GM23338 (cell line): ENCODE measurements at regions not wholly inside any gene's neighbourhood (a gene's known extent, or its start where the extent isn't known, plus 50 kb on each side); places are given as distances from the start of the nearest gene placed in this dataset.

ENCODE experiments used
- ATAC-seq: fragments of 200-7000 bp; cut with Tn5 transposase; 3 replicates; pipeline ENCODE4 v1.9.1; 2020
- DNase-seq: peaks from one replicate; pipeline ENCODE4 v3.0.0-alpha.2; 2015; ENCODE audit warnings: low spot score
- H2AFZ ChIP-seq: fragments of 200-600 bp; sonication (generic); 2 replicates; pipeline ENCODE4 v1.8.0; 2016; ENCODE audit warnings: antibody characterized with exemption, mild to moderate bottlenecking, moderate library complexity
- H3F3A ChIP-seq: fragments of 200-600 bp; sonication (generic); replicated peaks from 2 replicates; pipeline ENCODE4 v1.8.0; 2017; ENCODE audit warnings: antibody characterized with exemption, mixed run types, low read depth
- H3K27ac ChIP-seq: fragments of 200-600 bp; sonication (generic); 2 replicates; pipeline ENCODE4 v1.6.1; 2016; ENCODE audit warnings: low read depth
- H3K27me3 ChIP-seq: fragments of 200-600 bp; sonication (generic); 2 replicates; pipeline ENCODE4 v1.8.0; 2016; ENCODE audit warnings: mild to moderate bottlenecking, mixed run types, moderate library complexity; ENCODE audit not compliant: insufficient read depth
- H3K36me3 ChIP-seq: fragments of 200-600 bp; sonication (generic); 2 replicates; pipeline ENCODE4 v1.8.0; 2016; ENCODE audit warnings: mild to moderate bottlenecking; ENCODE audit not compliant: insufficient read depth
- H3K4me1 ChIP-seq: fragments of 200-600 bp; sonication (generic); 2 replicates; pipeline ENCODE4 v1.8.0; 2016; ENCODE audit warnings: mild to moderate bottlenecking, moderate library complexity; ENCODE audit not compliant: insufficient read depth
- H3K4me2 ChIP-seq: fragments of 200-600 bp; sonication (generic); 2 replicates; pipeline ENCODE4 v1.7.1; 2017; ENCODE audit warnings: mixed run types
- H3K4me3 ChIP-seq: fragments of 200-600 bp; sonication (generic); 2 replicates; pipeline ENCODE4 v1.6.1; 2016; ENCODE audit warnings: mixed run types
- H3K79me2 ChIP-seq: fragments of 200-600 bp; sonication (generic); replicated peaks from 2 replicates; pipeline ENCODE4 v1.8.0; 2017; ENCODE audit warnings: mild to moderate bottlenecking; ENCODE audit not compliant: insufficient read depth
- H3K9me2 ChIP-seq: fragments of 200-600 bp; sonication (generic); 2 replicates; pipeline ENCODE4 v1.8.0; 2017; ENCODE audit not compliant: insufficient read depth
- H4K20me1 ChIP-seq: fragments of 200-600 bp; sonication (generic); replicated peaks from 2 replicates; pipeline ENCODE4 v1.8.0; 2017; ENCODE audit warnings: mild to moderate bottlenecking; ENCODE audit not compliant: insufficient read depth
- H3K27ac Mint-ChIP-seq: 2 replicates; pipeline ENCODE4 v1.8.0; 2020; ENCODE audit warnings: inconsistent platforms, mild to moderate bottlenecking, moderate library complexity, mixed read lengths
- H3K27me3 Mint-ChIP-seq: 3 replicates; pipeline ENCODE4 v1.8.0; 2022; ENCODE audit warnings: low read depth, mild to moderate bottlenecking, moderate library complexity, mixed read lengths, inconsistent platforms; ENCODE audit not compliant: insufficient read depth, poor library complexity
- H3K36me3 Mint-ChIP-seq: 3 replicates; pipeline ENCODE4 v1.8.0; 2021; ENCODE audit warnings: low read depth, mild to moderate bottlenecking, inconsistent platforms, moderate library complexity, mixed read lengths
- H3K4me1 Mint-ChIP-seq: 3 replicates; pipeline ENCODE4 v1.8.0; 2020; ENCODE audit warnings: mild to moderate bottlenecking, inconsistent platforms, mixed read lengths
- H3K4me3 Mint-ChIP-seq: 3 replicates; pipeline ENCODE4 v1.8.0; 2021; ENCODE audit warnings: moderate library complexity, mild to moderate bottlenecking, inconsistent platforms, mixed read lengths
- H3K9me3 Mint-ChIP-seq: 3 replicates; pipeline ENCODE4 v1.8.0; 2020; ENCODE audit warnings: moderate library complexity, mild to moderate bottlenecking, inconsistent platforms, mixed read lengths
- CREB1 ChIP-seq: fragments of 250-450 bp; sonication (Bioruptor Pico); IDR thresholded peaks from 2 replicates; pipeline ENCODE4 v1.5.0; 2020; ENCODE audit warnings: low read depth, mild to moderate bottlenecking, moderate library complexity
- EZH2 ChIP-seq: fragments of 200-600 bp; sonication (generic); IDR thresholded peaks from one replicate; pipeline ENCODE4 v1.8.0; 2017; ENCODE audit warnings: antibody characterized with exemption, mild to moderate bottlenecking, low read depth; ENCODE audit not compliant: unreplicated experiment
- JUNB ChIP-seq: IDR thresholded peaks from one replicate; pipeline ENCODE4 v1.6.1; 2016; ENCODE audit warnings: antibody characterized with exemption; ENCODE audit not compliant: unreplicated experiment
- NANOG ChIP-seq: IDR thresholded peaks from 2 replicates; pipeline ENCODE4 v1.6.1; 2016; ENCODE audit warnings: antibody characterized with exemption, borderline replicate concordance
- POLR2AphosphoS5 ChIP-seq: IDR thresholded peaks from 2 replicates; pipeline ENCODE4 v1.6.1; 2016; ENCODE audit warnings: antibody characterized with exemption, low read depth
- STAT1 ChIP-seq: IDR thresholded peaks from one replicate; pipeline ENCODE4 v1.6.1; 2016; ENCODE audit warnings: antibody characterized with exemption; ENCODE audit not compliant: unreplicated experiment
- ZNF114 ChIP-seq: fragments of 250-450 bp; sonication (Bioruptor Pico); IDR thresholded peaks from 2 replicates; pipeline ENCODE4 v1.5.0; 2020; ENCODE audit warnings: mild to moderate bottlenecking, moderate library complexity
- ZNF331 ChIP-seq: fragments of 250-450 bp; sonication (Bioruptor Pico); IDR thresholded peaks from 2 replicates; pipeline ENCODE4 v1.5.0; 2020; ENCODE audit warnings: low read depth, mild to moderate bottlenecking, moderate library complexity
- TF ChIP-seq, protein P1 (sequence below): IDR thresholded peaks from 2 replicates; pipeline ENCODE4 v1.6.1; 2016; ENCODE audit warnings: antibody characterized with exemption
- TF ChIP-seq, protein P2 (sequence below), 2 experiments: fragments of 200-600 bp in 1 of 2; sonication (generic) in 1 of 2; conservative IDR thresholded peaks; 2 replicates each; pipeline versions ENCODE4 v1.5.1 to v1.6.1; 2016 to 2017; ENCODE audit warnings: antibody characterized with exemption in 2 of 2, low read depth in 2 of 2, mild to moderate bottlenecking in 2 of 2, moderate library complexity in 1 of 2

DNA sequence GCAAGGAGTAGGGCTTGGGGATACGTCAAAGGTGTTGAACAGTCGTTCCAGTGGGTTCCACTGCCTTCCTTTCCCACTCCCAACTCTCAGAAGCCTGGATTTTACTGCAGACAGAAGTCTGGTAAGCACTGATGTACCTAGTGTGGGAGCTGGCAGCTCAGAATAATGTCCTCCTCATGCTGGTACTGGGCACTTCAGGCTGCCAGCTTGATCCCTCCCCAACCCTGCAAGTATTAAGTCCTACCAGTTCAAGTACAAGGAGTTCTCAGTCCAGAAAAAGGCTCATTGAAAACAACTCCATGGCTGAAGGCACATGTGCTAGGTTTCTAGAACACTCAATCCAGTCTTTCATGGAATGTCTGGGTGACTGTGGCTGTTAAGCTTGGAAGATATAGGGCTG, 304.3 kb downstream of the NUAK1 start (continued):
- TF ChIP-seq POLR2AphosphoS5 = no peak
- TF ChIP-seq, protein P1, sequence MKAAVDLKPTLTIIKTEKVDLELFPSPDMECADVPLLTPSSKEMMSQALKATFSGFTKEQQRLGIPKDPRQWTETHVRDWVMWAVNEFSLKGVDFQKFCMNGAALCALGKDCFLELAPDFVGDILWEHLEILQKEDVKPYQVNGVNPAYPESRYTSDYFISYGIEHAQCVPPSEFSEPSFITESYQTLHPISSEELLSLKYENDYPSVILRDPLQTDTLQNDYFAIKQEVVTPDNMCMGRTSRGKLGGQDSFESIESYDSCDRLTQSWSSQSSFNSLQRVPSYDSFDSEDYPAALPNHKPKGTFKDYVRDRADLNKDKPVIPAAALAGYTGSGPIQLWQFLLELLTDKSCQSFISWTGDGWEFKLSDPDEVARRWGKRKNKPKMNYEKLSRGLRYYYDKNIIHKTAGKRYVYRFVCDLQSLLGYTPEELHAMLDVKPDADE = no peak

DNA sequence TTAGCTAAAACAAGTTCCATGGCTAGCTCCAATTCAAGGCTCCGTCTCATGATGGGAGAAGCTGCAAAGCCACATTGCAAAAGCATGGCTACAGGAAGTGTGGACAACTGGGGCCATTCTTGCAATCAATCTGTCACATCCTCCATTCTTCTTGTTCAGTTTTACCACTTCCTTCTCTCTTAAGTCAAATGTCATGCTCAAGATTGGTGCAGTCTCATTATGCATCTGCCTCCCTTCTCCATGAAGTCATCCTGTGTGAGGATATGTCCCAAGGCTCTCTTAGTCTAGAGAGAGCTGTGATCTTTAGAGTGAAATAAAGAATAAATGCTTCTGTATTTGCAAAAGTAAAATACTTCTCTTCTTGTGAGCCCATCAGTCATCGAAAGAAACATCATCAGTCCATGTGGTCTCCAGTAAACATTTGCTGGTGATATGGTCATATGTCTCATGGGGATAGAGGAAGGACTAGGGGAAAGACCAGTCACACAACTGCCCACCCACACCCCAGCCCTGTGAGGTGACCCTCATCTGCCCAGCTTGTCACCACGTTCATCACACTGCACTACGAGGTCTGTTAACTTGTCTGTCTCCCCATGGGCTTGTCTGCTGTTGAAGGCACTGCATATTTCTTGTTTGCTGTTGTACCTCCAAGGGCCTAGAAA, 303.0 kb downstream of the NUAK1 start:
- no peak overlapping the region for H3K4me3 Mint-ChIP-seq
- H3K27me3 Mint-ChIP-seq = no peaks in the 10 kb centered on the region
- H3K27ac Mint-ChIP-seq = no peak overlapping the region
- Histone ChIP-seq H3K27me3 (no peaks in the 10 kb centered on the region), H3K4me3 (no peak overlapping the region), H3K79me2 (no peaks in the 10 kb centered on the region), H3K36me3 (no peaks in the 10 kb centered on the region), H3K4me1 (no peaks in the 10 kb centered on the region), H3F3A (no peaks in the 10 kb centered on the region), H4K20me1 (no peaks in the 10 kb centered on the region), H3K9me2 (0 out of 2 replicates have a peak, but pooled peaks cover under 1% of the 10 kb centered on the region), H3K4me2 (no peak overlapping the region), H3K27ac (no peak overlapping the region), H2AFZ (no peak overlapping the region)
- TF ChIP-seq ZNF331 = no peak
- no peak for TF ChIP-seq EZH2
- no peak for TF ChIP-seq ZNF114 (CRISPR knock-in tag)
- TF ChIP-seq, protein P2, sequence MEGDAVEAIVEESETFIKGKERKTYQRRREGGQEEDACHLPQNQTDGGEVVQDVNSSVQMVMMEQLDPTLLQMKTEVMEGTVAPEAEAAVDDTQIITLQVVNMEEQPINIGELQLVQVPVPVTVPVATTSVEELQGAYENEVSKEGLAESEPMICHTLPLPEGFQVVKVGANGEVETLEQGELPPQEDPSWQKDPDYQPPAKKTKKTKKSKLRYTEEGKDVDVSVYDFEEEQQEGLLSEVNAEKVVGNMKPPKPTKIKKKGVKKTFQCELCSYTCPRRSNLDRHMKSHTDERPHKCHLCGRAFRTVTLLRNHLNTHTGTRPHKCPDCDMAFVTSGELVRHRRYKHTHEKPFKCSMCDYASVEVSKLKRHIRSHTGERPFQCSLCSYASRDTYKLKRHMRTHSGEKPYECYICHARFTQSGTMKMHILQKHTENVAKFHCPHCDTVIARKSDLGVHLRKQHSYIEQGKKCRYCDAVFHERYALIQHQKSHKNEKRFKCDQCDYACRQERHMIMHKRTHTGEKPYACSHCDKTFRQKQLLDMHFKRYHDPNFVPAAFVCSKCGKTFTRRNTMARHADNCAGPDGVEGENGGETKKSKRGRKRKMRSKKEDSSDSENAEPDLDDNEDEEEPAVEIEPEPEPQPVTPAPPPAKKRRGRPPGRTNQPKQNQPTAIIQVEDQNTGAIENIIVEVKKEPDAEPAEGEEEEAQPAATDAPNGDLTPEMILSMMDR (conservative IDR thresholded peaks at IDR 0.05; ENCODE audit: low read depth in 2 of 2) = no peak
- no peak for TF ChIP-seq STAT1
- DNase-seq = no peak
- no peak for ATAC-seq
- H3K36me3 Mint-ChIP-seq = no peaks in the 10 kb centered on the region
- no peaks in the 10 kb centered on the region for H3K9me3 Mint-ChIP-seq
- no peaks in the 10 kb centered on the region for H3K4me1 Mint-ChIP-seq

DNA sequence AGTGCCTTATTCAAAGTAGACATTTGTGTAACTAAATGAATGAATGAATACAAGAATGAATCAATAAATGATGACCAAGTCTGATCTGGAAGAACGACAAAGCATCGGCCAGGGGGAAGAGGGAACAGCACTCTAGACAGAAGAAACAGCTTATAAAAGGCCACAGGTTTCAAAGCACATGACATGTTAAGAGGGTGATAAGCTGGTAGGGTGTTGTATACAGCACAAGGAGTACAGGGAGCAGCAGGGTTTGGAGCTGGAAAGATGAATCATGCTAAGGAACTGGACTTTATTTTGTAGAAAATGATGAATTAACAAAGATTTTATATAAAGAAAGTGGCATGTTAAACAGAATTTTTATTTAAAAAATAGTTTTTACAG, 302.5 kb downstream of the NUAK1 start:
- Mint-ChIP-seq H3K9me3 (no peaks in the 10 kb centered on the region), H3K4me1 (no peaks in the 10 kb centered on the region)
- no peaks in the 10 kb centered on the region for H3K36me3 ChIP-seq
- no peak for TF ChIP-seq JUNB
- TF ChIP-seq, protein P2 (conservative IDR thresholded peaks at IDR 0.05; ENCODE audit: low read depth in 2 of 2) = no peak
- no peak for TF ChIP-seq NANOG
- no peak for TF ChIP-seq CREB1 (CRISPR knock-in tag)
- TF ChIP-seq STAT1 = no peak
- TF ChIP-seq, protein P1 = no peak
- no peak for TF ChIP-seq POLR2AphosphoS5
- TF ChIP-seq ZNF331 = no peak
- no peak for TF ChIP-seq EZH2

More for the DNA sequence above, 302.5 kb downstream of the NUAK1 start:
- Histone ChIP-seq H3K9me2 (no peaks in the 10 kb centered on the region), H2AFZ (no peak overlapping the region), H3K79me2 (no peaks in the 10 kb centered on the region), H3K4me1 (no peaks in the 10 kb centered on the region), H3F3A (no peaks in the 10 kb centered on the region), H3K27ac (no peak overlapping the region), H3K4me3 (no peak overlapping the region), H3K27me3 (no peaks in the 10 kb centered on the region), H4K20me1 (no peaks in the 10 kb centered on the region), H3K4me2 (no peak overlapping the region)
- ATAC-seq (no peak), DNase-seq (no peak)
- Mint-ChIP-seq H3K27ac (no peak overlapping the region), H3K27me3 (no peaks in the 10 kb centered on the region), H3K4me3 (no peak overlapping the region), H3K36me3 (no peaks in the 10 kb centered on the region)
